ENCODE measurements at regions not wholly inside any gene's neighbourhood (a gene's known extent, or its start where the extent isn't known, plus 50 kb on each side); places are given as distances from the start of the nearest gene placed in this dataset.

- TF ChIP-seq CTCF (IDR thresholded peaks at IDR 0.05) (no peak), POLR2A (IDR thresholded peaks at IDR 0.05) (no peak), POLR2AphosphoS5 (IDR thresholded peaks at IDR 0.05) (no peak)
These were observed 1346.8 kb upstream of the GJE1 start for GRCh38 chr6:140785926-140786325.
